ENCODE measurements at regions not wholly inside any gene's neighbourhood (a gene's known extent, or its start where the extent isn't known, plus 50 kb on each side); places are given as distances from the start of the nearest gene placed in this dataset.

DNA sequence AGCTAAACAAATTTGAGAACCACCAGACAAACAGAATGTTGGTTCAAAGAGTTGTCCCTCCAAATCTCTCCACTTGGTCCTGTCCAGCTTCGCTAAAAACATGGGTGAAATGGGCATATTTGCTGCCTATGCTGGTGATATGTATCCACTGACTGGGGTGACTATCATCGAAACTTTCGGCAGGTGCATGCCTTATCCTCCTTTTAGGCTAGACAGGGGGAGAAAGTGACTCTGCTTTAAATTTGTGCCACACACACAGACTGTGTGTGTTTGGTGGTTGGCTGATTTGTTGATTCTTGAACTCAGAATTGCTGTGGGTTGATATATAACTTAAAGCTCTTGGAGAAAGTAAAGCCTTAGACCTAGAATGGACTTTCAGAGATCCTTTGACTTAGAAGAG is 324.1 kb upstream of the NT5C1B start:
- TF ChIP-seq CTCF (IDR thresholded peaks at IDR 0.05), result no peak
- no peak for TF ChIP-seq POLR2A (IDR thresholded peaks at IDR 0.05)
